SK-N-SH treated with all-trans-retinoic acid at 6 μM for 48 hours (cell line): ENCODE measurements at regions not wholly inside any gene's neighbourhood (a gene's known extent, or its start where the extent isn't known, plus 50 kb on each side); places are given as distances from the start of the nearest gene placed in this dataset.

Experiments used
- ARNTL ChIP-seq: fragments of 450-650 bp; formaldehyde crosslinking; IDR thresholded peaks from 2 replicates; pipeline ENCODE4 v1.5.0; 2020; ENCODE audit warnings: low read depth, mild to moderate bottlenecking, moderate library complexity, borderline replicate concordance
- CREB5 ChIP-seq: fragments of 250-450 bp; sonication (Bioruptor Pico); IDR thresholded peaks from 2 replicates; pipeline ENCODE4 v1.5.1; 2020; ENCODE audit warnings: low read depth, mild to moderate bottlenecking, moderate library complexity
- GLIS3 ChIP-seq: fragments of 250-450 bp; sonication (Bioruptor Pico); IDR thresholded peaks from 2 replicates; pipeline ENCODE4 v1.5.0; 2020; ENCODE audit warnings: mild to moderate bottlenecking, moderate library complexity
- RARB ChIP-seq: fragments of 250-450 bp; sonication (Bioruptor Pico); IDR thresholded peaks from 2 replicates; pipeline ENCODE4 v1.8.0; 2021; ENCODE audit warnings: mild to moderate bottlenecking, moderate library complexity
- SNAI2 ChIP-seq: fragments of 250-450 bp; sonication (Bioruptor Pico); IDR thresholded peaks from 2 replicates; pipeline ENCODE4 v1.5.0; 2020; ENCODE audit warnings: mild to moderate bottlenecking, moderate library complexity
- TCF4 ChIP-seq: fragments of 250-450 bp; sonication (Bioruptor Pico); IDR thresholded peaks from 2 replicates; pipeline ENCODE4 v1.8.0; 2021; ENCODE audit warnings: mild to moderate bottlenecking, moderate library complexity, borderline replicate concordance
- TOX ChIP-seq: fragments of 250-450 bp; sonication (Bioruptor Pico); IDR thresholded peaks from 2 replicates; pipeline ENCODE4 v1.8.0; 2021; ENCODE audit warnings: mild to moderate bottlenecking, moderate library complexity, borderline replicate concordance
- ZFP3 ChIP-seq: fragments of 250-450 bp; sonication (Bioruptor Pico); IDR thresholded peaks from 2 replicates; pipeline ENCODE4 v1.5.0; 2020; ENCODE audit warnings: mild to moderate bottlenecking, moderate library complexity
- ZFP30 ChIP-seq: fragments of 450-650 bp; formaldehyde crosslinking; IDR thresholded peaks from 2 replicates; pipeline ENCODE4 v1.5.0; 2022; ENCODE audit warnings: mild to moderate bottlenecking, moderate library complexity

- no peak for TF ChIP-seq ARNTL
- TF ChIP-seq ZFP30: no peak
- TF ChIP-seq SNAI2 (CRISPR knock-in tag): no peak
- TF ChIP-seq RARB (CRISPR knock-in tag): no peak
- no peak for TF ChIP-seq CREB5 (CRISPR knock-in tag)
- no peak for TF ChIP-seq TCF4
- TF ChIP-seq ZFP3 (CRISPR knock-in tag): no peak
- no peak for TF ChIP-seq TOX (CRISPR knock-in tag)
- TF ChIP-seq GLIS3 (CRISPR knock-in tag): no peak
These were observed 356.2 kb downstream of the SNAPC1 start for GRCh38 chr14:62118461-62118860.
